Type B pancreatic cell (in vitro differentiated cells): ENCODE measurements at regions not wholly inside any gene's neighbourhood (a gene's known extent, or its start where the extent isn't known, plus 50 kb on each side); places are given as distances from the start of the nearest gene placed in this dataset.
"Not testable (repeated sequence)": the region's sequence is repeated elsewhere in the genome, so short reads cannot be mapped to it uniquely, and the experiment has no call there.

Source experiments
- DNase-seq: peaks from one replicate; pipeline ENCODE4 v3.0.0; 2021; ENCODE audit warnings: mixed read lengths; ENCODE audit not compliant: unreplicated experiment; ENCODE audit errors: extremely low spot score
- H3K27ac Mint-ChIP-seq: 2 replicates; pipeline ENCODE4 v1.8.0; 2021; ENCODE audit warnings: mild to moderate bottlenecking, mixed read lengths
- H3K27me3 Mint-ChIP-seq: 2 replicates; pipeline ENCODE4 v1.8.0; 2021; ENCODE audit warnings: mixed read lengths
- H3K36me3 Mint-ChIP-seq: 2 replicates; pipeline ENCODE4 v1.8.0; 2021; ENCODE audit warnings: mixed read lengths
- H3K4me1 Mint-ChIP-seq: one replicate; pipeline ENCODE4 v1.8.0; 2021; ENCODE audit warnings: mixed read lengths; ENCODE audit not compliant: unreplicated experiment
- H3K4me3 Mint-ChIP-seq: 2 replicates; pipeline ENCODE4 v1.8.0; 2021; ENCODE audit warnings: mild to moderate bottlenecking, mixed read lengths
- H3K9me3 Mint-ChIP-seq: 2 replicates; pipeline ENCODE4 v1.8.0; 2021; ENCODE audit warnings: mixed read lengths
- CTCF ChIP-seq: fragments of 200-600 bp; sonication (generic); conservative IDR thresholded peaks from 2 replicates; pipeline ENCODE4 v1.5.0; 2021; ENCODE audit warnings: antibody characterized with exemption, mild to moderate bottlenecking

- DNase-seq, H3K36me3 Mint-ChIP-seq, H3K4me3 Mint-ChIP-seq, H3K27me3 Mint-ChIP-seq, H3K4me1 Mint-ChIP-seq, H3K27ac Mint-ChIP-seq, H3K9me3 Mint-ChIP-seq: not testable (repeated sequence)
Observed at GRCh38 chr4:10388146-10388545, 69.1 kb downstream of the ZNF518B start.

GRCh38 chr4:10385994-10386394, 71.2 kb downstream of the ZNF518B start:
- Mint-ChIP-seq H3K27me3 (peaks cover 4% of the 10 kb centered on the region), H3K36me3 (no peaks in the 10 kb centered on the region), H3K4me1 (no peaks in the 10 kb centered on the region), H3K27ac (no peak overlapping the region), H3K9me3 (no peaks in the 10 kb centered on the region), H3K4me3 (no peak overlapping the region)
- no peak for TF ChIP-seq CTCF
- DNase-seq: no peak

GRCh38 chr4:10384974-10385373, 72.3 kb downstream of the ZNF518B start:
- Mint-ChIP-seq H3K27ac (no peak overlapping the region), H3K4me3 (no peak overlapping the region), H3K4me1 (no peaks in the 10 kb centered on the region), H3K36me3 (no peaks in the 10 kb centered on the region), H3K9me3 (no peaks in the 10 kb centered on the region), H3K27me3 (peaks cover 4% of the 10 kb centered on the region)
- no peak for DNase-seq
- no peak for TF ChIP-seq CTCF

- Mint-ChIP-seq H3K27me3 (peaks cover 4% of the 10 kb centered on the region), H3K4me1 (no peaks in the 10 kb centered on the region), H3K36me3 (no peaks in the 10 kb centered on the region), H3K9me3 (no peaks in the 10 kb centered on the region), H3K27ac (no peak overlapping the region), H3K4me3 (no peak overlapping the region)
- no peak for DNase-seq
- TF ChIP-seq CTCF: no peak
Observed at GRCh38 chr4:10383417-10383816, 73.8 kb downstream of the ZNF518B start.

GRCh38 chr4:10382171-10382570, 75.1 kb downstream of the ZNF518B start:
- H3K27ac Mint-ChIP-seq, H3K4me3 Mint-ChIP-seq, DNase-seq, H3K36me3 Mint-ChIP-seq, H3K4me1 Mint-ChIP-seq, H3K27me3 Mint-ChIP-seq, H3K9me3 Mint-ChIP-seq: not testable (repeated sequence)

- no peaks in the 10 kb centered on the region for H3K9me3 Mint-ChIP-seq
- H3K36me3 Mint-ChIP-seq: no peaks in the 10 kb centered on the region
- DNase-seq: no peak
- no peak overlapping the region for H3K27ac Mint-ChIP-seq
- H3K4me3 Mint-ChIP-seq: no peak overlapping the region
- TF ChIP-seq CTCF: no peak
- H3K27me3 Mint-ChIP-seq: peaks cover 4% of the 10 kb centered on the region
- H3K4me1 Mint-ChIP-seq: no peaks in the 10 kb centered on the region
Observed at GRCh38 chr4:10381146-10381545, 76.1 kb downstream of the ZNF518B start.

GRCh38 chr4:10380735-10381134, 76.5 kb downstream of the ZNF518B start:
- H3K4me3 Mint-ChIP-seq: no peak overlapping the region
- no peak for TF ChIP-seq CTCF
- DNase-seq: no peak
- peaks cover 4% of the 10 kb centered on the region for H3K27me3 Mint-ChIP-seq
- no peaks in the 10 kb centered on the region for H3K4me1 Mint-ChIP-seq
- H3K36me3 Mint-ChIP-seq: no peaks in the 10 kb centered on the region
- no peaks in the 10 kb centered on the region for H3K9me3 Mint-ChIP-seq
- no peak overlapping the region for H3K27ac Mint-ChIP-seq
